ENCODE measurements at regions not wholly inside any gene's neighbourhood (a gene's known extent, or its start where the extent isn't known, plus 50 kb on each side); places are given as distances from the start of the nearest gene placed in this dataset.

GRCh38 chr11:92626624-92627023, 342.8 kb upstream of the MTNR1B start (continued):
- TF ChIP-seq IRF1 (CRISPR knock-in tag; IDR thresholded peaks at IDR 0.05; ENCODE audit: borderline replicate concordance) (no peak), GABPA (tag; conservative IDR thresholded peaks at IDR 0.05; ENCODE audit: low read depth) (no peak), PYGO2 (tag; IDR thresholded peaks at IDR 0.05) (no peak), ELF4 (CRISPR knock-in tag; IDR thresholded peaks at IDR 0.05) (no peak), E2F1 (CRISPR knock-in tag; IDR thresholded peaks at IDR 0.05) (no peak), NFXL1 (CRISPR knock-in tag; IDR thresholded peaks at IDR 0.05) (no peak), NFE2L1 (tag; IDR thresholded peaks at IDR 0.05; ENCODE audit: borderline replicate concordance, low read depth) (no peak)

- H3K9ac ChIP-seq (ENCODE audit: insufficient read depth in 1 of 2, low read depth in 2 of 2, low read length in 2 of 2): no peak overlapping the region
- FAIRE-seq (no peak), ATAC-seq (no peak), DNase-seq (ENCODE audit: extremely low read depth in 1 of 4, low spot score in 3 of 4) (no peak)
- intact Hi-C loops (cut with micrococcal nuclease): no loop called here
- no peaks in the 10 kb centered on the region for H4K20me1 ChIP-seq (replicated peaks; ENCODE audit: control insufficient read depth, insufficient read depth, low read length)
- no peaks in the 10 kb centered on the region for H3K79me2 ChIP-seq (ENCODE audit: control insufficient read depth, insufficient read depth, low read length)
- H3K4me1 ChIP-seq (replicated peaks in 1 of 2; ENCODE audit: control insufficient read depth in 2 of 2, insufficient read depth in 2 of 2, low read length in 2 of 2): no peaks in the 10 kb centered on the region
- no peak overlapping the region for H3K4me2 ChIP-seq (ENCODE audit: insufficient read depth, low read length)
- POLR2A ChIA-PET: no interaction called here
- in situ Hi-C loops (cut with MboI): no loop called here
- no peak overlapping the region for H3K4me3 ChIP-seq
- no peaks in the 10 kb centered on the region for H3K27me3 ChIP-seq (ENCODE audit: control insufficient read depth in 2 of 2, insufficient read depth in 2 of 2, low read length in 2 of 2)
- no peaks in the 10 kb centered on the region for H3K36me3 ChIP-seq (ENCODE audit: control insufficient read depth, insufficient read depth, low read length)
- WGBS (ENCODE audit: insufficient coverage, low coverage, missing lambda C conversion rate): 1% methylated on average over 7 of the region's 7 CpGs
- H3K27ac ChIP-seq (ENCODE audit: extremely low read depth, low read depth, low read length): no peak overlapping the region
- TF ChIP-seq KAT8 (IDR thresholded peaks at IDR 0.05; ENCODE audit: low read depth) (no peak), BMI1 (IDR thresholded peaks at IDR 0.05; ENCODE audit: low read length) (no peak), PPARD (CRISPR knock-in tag; IDR thresholded peaks at IDR 0.05) (no peak), ATF4 (CRISPR knock-in tag; IDR thresholded peaks at IDR 0.05) (no peak), NFIC (IDR thresholded peaks at IDR 0.05) (no peak)
- CTCF ChIA-PET (ENCODE audit: low intra/inter-chr PET ratio): no interaction called here
- no peak overlapping the region for H2AFZ ChIP-seq (ENCODE audit: low read depth, low read length)
- H3K9me3 ChIP-seq (replicated peaks; ENCODE audit: control insufficient read depth, insufficient read depth, low read depth, low read length): no peaks in the 10 kb centered on the region
- no peaks in the 10 kb centered on the region for H3K9me1 ChIP-seq (ENCODE audit: control insufficient read depth, insufficient read depth, low read length)
- BruUV-seq (replicated peaks): no TSS peak
These were observed 341.7 kb upstream of the MTNR1B start for GRCh38 chr11:92627615-92628256.

Measured in K562 (cell line).